Natural killer cell treated with Interleukin-12 subunit alpha and Interleukin-12 subunit beta and Interleukin-15 and Interleukin-18, amount 100 ng/mL, for 72 hours (primary cell): ENCODE measurements at regions not wholly inside any gene's neighbourhood (a gene's known extent, or its start where the extent isn't known, plus 50 kb on each side); places are given as distances from the start of the nearest gene placed in this dataset.

Source experiments
- ATAC-seq, 2 donors: fragments of 150-1000 bp; cut with Tn5 transposase in 1 of 2; sonication (Bioruptor Pico), chemical (Tn5 transposase) in 1 of 2; 2 replicates each; pipeline ENCODE4 v1.10.0; 2021
- DNase-seq: peaks from one replicate; pipeline ENCODE4 v3.0.0; 2022; ENCODE audit warnings: low spot score
- H3K27ac Mint-ChIP-seq, 2 donors: 1 replicate in 1 of 2; 2 replicates in 1 of 2; pipeline ENCODE4 v1.8.0; 2022; ENCODE audit warnings: mixed read lengths in 2 of 2, mild to moderate bottlenecking in 1 of 2, moderate library complexity in 1 of 2
- H3K27me3 Mint-ChIP-seq, 2 donors: 1 replicate in 1 of 2; 2 replicates in 1 of 2; pipeline ENCODE4 v1.8.0; 2022; ENCODE audit warnings: mixed read lengths in 2 of 2
- H3K36me3 Mint-ChIP-seq: one replicate; pipeline ENCODE4 v1.8.0; 2022; ENCODE audit warnings: mixed read lengths
- H3K4me1 Mint-ChIP-seq, 2 donors: 1 replicate in 1 of 2; 2 replicates in 1 of 2; pipeline ENCODE4 v1.8.0; 2022; ENCODE audit warnings: low read depth in 2 of 2, mixed read lengths in 2 of 2, mild to moderate bottlenecking in 1 of 2
- H3K4me3 Mint-ChIP-seq: one replicate; pipeline ENCODE4 v1.8.0; 2022; ENCODE audit warnings: mixed read lengths
- H3K9me3 Mint-ChIP-seq: 2 replicates; pipeline ENCODE4 v1.8.0; 2022; ENCODE audit warnings: mixed read lengths

DNA sequence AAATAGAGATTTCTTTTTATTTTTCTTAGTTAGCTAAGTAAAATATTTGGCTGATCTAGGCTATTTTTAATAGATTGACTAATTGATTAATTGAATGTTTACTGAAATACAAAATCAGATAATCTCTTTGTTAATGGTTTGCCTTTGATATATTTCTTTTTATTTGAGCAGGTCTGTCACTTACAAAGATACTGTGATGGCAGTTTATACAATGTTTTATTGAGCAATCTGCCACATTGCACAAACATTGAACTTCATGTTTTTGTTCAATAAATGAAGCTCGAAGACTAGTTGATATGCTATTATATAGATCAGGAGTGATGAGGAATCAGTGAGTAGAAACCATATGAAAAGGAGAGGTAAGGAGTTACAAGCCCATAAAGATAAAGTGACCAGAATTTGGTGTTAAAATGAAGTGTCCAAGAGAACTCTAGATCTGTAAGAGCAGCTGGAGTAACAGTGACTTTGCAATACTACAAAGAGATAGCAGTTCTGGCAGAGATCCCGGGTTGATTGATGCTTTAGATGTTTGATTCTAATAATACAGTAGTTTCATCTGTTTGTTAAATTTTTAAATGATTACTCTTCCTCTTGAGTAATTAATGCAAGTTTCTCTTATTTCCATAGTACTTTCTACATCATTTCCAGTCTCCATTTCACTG is 574.2 kb downstream of the CCDC85A start:
- ATAC-seq: no peak
- DNase-seq: no peak
- Mint-ChIP-seq H3K27ac (no peak overlapping the region), H3K9me3 (peaks cover 21% of the 10 kb centered on the region), H3K4me3 (no peak overlapping the region), H3K27me3 (no peaks in the 10 kb centered on the region), H3K36me3 (peaks cover 6% of the 10 kb centered on the region), H3K4me1 (no peaks in the 10 kb centered on the region)

DNA sequence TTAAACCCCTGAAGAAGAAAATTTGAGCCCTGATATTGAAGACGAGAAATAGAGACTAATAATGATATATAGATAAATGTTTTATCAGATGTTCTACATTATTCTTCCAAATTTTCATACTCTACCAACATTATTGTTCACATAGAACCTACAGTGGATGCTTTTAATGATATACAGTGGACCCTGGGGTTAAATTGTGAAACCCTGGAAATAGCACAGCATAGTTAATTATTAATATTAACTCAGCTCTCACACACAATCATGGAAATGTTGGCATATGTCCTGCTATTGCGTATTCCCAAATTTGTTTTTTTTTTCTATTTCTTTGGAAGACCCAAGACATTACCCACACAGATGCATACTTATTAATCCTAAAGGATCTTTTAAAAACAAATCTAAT is 579.9 kb downstream of the CCDC85A start:
- Mint-ChIP-seq H3K27ac (no peak overlapping the region), H3K27me3 (no peaks in the 10 kb centered on the region), H3K4me1 (no peaks in the 10 kb centered on the region), H3K4me3 (no peak overlapping the region), H3K9me3 (peaks cover 11% of the 10 kb centered on the region), H3K36me3 (peaks cover 6% of the 10 kb centered on the region)
- no peak for ATAC-seq
- DNase-seq: no peak

DNA sequence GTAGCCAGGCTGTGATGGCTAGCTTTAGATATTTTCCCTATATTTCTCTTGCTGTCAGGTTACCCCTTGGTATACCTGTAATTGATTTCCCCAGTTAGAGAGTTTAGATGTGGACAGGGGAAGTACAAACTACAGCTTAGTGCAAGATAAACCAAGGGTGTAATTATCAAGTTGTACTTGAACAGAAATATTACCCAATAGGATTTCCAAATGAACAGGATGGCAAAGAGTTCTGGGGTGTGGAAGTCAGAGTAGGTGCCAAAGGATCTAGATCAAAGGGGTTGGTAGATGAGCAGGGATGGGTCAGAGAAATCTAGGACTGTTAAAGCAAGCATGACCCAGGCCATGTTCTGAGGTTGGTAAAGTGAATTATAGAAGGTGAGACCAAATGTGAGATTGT is 585.2 kb downstream of the CCDC85A start:
- Mint-ChIP-seq H3K9me3 (peaks cover 13% of the 10 kb centered on the region), H3K27me3 (no peaks in the 10 kb centered on the region), H3K36me3 (no peaks in the 10 kb centered on the region), H3K4me1 (no peaks in the 10 kb centered on the region), H3K27ac (no peak overlapping the region), H3K4me3 (no peak overlapping the region)
- ATAC-seq (no peak), DNase-seq (no peak)

DNA sequence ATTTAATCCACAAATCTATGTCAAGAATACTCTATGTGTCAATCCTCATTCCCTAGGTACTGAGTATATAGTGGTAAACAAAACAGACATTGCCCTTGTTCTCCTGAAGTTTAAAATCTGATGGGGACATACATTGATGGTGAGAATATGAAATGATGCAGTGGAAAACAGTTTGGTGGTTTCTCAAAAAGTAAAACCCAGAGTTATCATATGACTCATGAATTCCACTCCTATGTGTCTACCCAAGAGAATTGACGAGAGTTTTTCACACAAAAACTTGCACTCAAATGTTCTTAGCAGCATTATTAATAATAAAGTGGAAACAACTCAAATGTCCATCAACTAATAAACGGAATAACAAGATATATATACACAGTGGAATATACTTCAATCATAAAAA is 586.7 kb downstream of the CCDC85A start:
- peaks cover 13% of the 10 kb centered on the region for H3K9me3 Mint-ChIP-seq

DNA sequence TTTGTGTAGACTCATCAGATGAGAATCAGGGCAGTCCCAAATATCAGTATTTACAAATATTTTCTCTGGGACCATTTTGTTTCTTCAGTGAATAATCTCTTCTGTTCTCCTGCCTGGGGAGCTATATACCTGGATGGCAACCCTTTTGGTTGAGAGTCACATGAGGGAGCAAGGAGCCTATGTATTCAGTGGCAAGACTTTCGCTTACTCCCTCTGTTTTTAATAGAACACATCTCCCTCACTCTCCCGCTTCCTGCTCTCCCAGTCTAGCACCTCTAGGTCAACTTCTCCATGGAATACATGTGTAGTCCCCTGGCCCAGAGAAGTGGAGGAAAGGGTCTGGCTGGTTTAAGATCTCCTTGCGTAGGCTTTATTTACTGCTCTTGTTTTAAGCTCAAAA is 600.3 kb downstream of the CCDC85A start:
- no peaks in the 10 kb centered on the region for H3K36me3 Mint-ChIP-seq
- DNase-seq (no peak), ATAC-seq (no peak)
- no peak overlapping the region for H3K27ac Mint-ChIP-seq
- H3K27me3 Mint-ChIP-seq: no peaks in the 10 kb centered on the region
- H3K4me1 Mint-ChIP-seq: no peaks in the 10 kb centered on the region
- H3K4me3 Mint-ChIP-seq: no peak overlapping the region
- peaks cover 15% of the 10 kb centered on the region for H3K9me3 Mint-ChIP-seq

More for the DNA sequence above, 586.7 kb downstream of the CCDC85A start:
- Mint-ChIP-seq H3K27ac (no peak overlapping the region), H3K27me3 (no peaks in the 10 kb centered on the region), H3K36me3 (no peaks in the 10 kb centered on the region), H3K4me3 (no peak overlapping the region), H3K4me1 (no peaks in the 10 kb centered on the region)
- ATAC-seq: no peak
- no peak for DNase-seq

DNA sequence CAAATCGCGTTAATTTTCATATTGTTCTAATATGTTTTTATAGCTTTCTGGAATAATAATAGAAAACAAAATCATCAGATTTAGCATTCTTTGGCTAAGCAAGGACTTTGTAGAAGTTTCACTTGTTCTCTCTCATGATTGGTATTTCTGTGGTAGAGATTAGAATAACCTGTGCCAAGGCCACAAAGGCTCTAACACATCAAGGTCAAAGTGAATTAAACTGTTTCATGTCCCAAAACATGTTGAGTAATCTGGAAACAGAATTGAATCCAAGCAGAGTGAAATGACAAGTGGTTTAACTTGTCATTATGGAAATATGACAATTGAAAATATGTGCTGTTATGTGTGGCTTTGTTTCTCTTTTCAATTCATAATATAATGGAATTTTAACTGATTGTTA is 617.4 kb downstream of the CCDC85A start:
- H3K4me1 Mint-ChIP-seq: no peaks in the 10 kb centered on the region
- peaks cover 6% of the 10 kb centered on the region for H3K36me3 Mint-ChIP-seq
- DNase-seq (no peak), ATAC-seq (no peak)
- H3K9me3 Mint-ChIP-seq: peaks cover 22% of the 10 kb centered on the region
- no peak overlapping the region for H3K4me3 Mint-ChIP-seq
- no peaks in the 10 kb centered on the region for H3K27me3 Mint-ChIP-seq
- no peak overlapping the region for H3K27ac Mint-ChIP-seq

DNA sequence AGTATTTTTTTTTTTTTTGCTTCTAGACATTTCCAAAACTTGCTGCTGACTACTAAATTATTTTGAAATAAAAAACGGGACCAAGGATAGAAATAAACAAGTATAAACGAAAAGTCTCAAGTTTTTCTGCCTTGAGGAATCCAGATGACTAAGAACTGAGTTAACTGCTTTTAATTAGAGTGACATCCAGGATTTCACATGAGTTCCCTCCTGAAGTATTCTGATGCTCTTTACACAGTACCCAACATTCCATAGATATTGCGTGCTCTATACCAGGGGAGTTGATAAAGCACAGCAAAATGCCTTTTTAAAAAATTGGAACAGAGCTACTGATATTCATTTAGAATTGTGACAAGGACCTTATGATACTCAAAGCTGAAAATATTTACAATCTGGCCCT is 618.0 kb downstream of the CCDC85A start:
- H3K4me1 Mint-ChIP-seq: no peaks in the 10 kb centered on the region
- H3K36me3 Mint-ChIP-seq: peaks cover 6% of the 10 kb centered on the region
- H3K4me3 Mint-ChIP-seq: no peak overlapping the region
- H3K9me3 Mint-ChIP-seq: peaks cover 20% of the 10 kb centered on the region
- DNase-seq (no peak), ATAC-seq (no peak)
- no peaks in the 10 kb centered on the region for H3K27me3 Mint-ChIP-seq
- no peak overlapping the region for H3K27ac Mint-ChIP-seq

DNA sequence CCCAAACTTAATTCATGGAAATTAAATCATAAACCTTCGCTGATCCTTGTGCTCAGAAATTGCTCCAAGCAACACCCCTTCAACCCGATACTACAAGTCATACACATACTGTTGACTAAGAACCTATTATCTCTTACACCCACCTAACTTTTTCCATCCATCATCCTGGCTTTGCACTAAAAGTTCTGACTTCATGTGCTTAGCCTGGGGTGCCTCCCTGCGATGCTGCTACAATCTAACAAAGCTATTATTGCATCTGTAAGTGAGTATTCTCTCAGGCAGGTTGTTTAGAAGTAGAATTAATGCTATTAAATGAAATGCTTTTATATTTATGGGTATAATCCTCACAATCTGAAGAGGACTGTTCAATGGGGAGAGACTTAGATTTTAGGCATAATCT is 619.8 kb downstream of the CCDC85A start:
- Mint-ChIP-seq H3K27ac (no peak overlapping the region), H3K4me1 (no peaks in the 10 kb centered on the region), H3K27me3 (no peaks in the 10 kb centered on the region), H3K36me3 (peaks cover 10% of the 10 kb centered on the region), H3K4me3 (no peak overlapping the region), H3K9me3 (peaks cover 15% of the 10 kb centered on the region)
- DNase-seq: no peak
- ATAC-seq: no peak

DNA sequence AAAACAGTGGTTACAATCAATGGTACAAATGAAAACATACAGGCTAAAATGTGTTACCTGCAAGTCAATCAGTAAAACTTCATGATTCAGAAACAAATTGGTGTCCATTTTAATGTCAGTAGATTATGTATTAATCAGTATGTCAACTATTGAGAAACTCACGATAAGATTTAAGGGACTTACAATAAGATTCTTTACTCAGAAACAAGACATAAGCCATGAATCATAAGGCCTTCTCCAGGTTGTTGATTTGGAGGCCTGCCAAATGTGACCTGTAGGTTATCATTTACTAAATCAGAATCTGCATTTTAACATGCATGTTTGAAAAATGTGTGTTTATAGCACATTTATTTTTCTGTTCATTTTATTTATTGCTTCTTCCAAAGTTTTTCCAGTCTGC is 623.1 kb downstream of the CCDC85A start:
- no peak for ATAC-seq
- H3K36me3 Mint-ChIP-seq: peaks cover 10% of the 10 kb centered on the region
- H3K27ac Mint-ChIP-seq: no peak overlapping the region

DNA sequence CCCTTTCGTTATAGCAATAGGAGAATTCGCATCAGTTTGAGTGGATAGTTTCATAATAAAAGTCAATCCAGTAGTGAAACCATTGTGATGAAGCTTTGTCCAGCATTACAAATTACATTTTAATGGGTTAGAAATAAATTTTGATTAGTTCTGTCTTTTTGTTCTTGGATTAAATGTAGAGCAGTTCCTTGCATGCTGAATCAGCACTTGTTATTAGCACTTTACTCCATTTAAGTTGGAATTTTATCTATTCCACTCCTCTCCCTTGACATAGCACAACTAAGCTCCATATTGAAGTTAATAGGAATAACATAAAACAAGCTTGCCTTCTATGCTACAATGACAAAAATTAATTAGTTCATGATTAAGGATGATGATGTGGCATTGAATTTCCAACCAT is 624.1 kb downstream of the CCDC85A start:
- H3K9me3 Mint-ChIP-seq: peaks cover 5% of the 10 kb centered on the region
- H3K27ac Mint-ChIP-seq: no peak overlapping the region
- ATAC-seq (no peak), DNase-seq (no peak)
- H3K27me3 Mint-ChIP-seq: no peaks in the 10 kb centered on the region
- H3K4me1 Mint-ChIP-seq: no peaks in the 10 kb centered on the region
- no peak overlapping the region for H3K4me3 Mint-ChIP-seq
- H3K36me3 Mint-ChIP-seq: peaks cover 10% of the 10 kb centered on the region

More for the DNA sequence above, 623.1 kb downstream of the CCDC85A start:
- Mint-ChIP-seq H3K4me1 (no peaks in the 10 kb centered on the region), H3K9me3 (peaks cover 11% of the 10 kb centered on the region), H3K27me3 (no peaks in the 10 kb centered on the region), H3K4me3 (no peak overlapping the region)
- DNase-seq: no peak

DNA sequence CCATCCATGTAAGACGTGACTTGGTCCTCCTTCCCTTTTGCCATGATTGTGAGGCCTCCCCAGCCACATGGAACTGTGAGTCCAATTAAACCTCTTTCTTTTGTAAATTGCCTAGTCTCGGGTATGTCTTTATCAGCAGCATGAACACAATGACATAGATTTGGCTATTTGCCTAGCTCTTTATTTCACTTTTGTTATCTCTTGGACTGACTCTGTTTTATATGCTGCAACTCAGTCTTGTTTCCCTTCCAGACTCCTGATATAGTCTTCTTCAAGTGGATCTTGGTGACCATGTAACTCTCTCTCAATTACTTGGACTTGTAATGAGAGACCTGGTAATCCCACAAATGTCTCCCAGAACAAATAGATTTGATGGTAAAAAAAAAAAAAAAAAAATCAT is 627.6 kb downstream of the CCDC85A start:
- no peaks in the 10 kb centered on the region for H3K27me3 Mint-ChIP-seq
- no peak overlapping the region for H3K4me3 Mint-ChIP-seq
- H3K36me3 Mint-ChIP-seq: peaks cover 10% of the 10 kb centered on the region
- H3K9me3 Mint-ChIP-seq: peaks cover 9% of the 10 kb centered on the region
- no peaks in the 10 kb centered on the region for H3K4me1 Mint-ChIP-seq
- no peak overlapping the region for H3K27ac Mint-ChIP-seq
- ATAC-seq (no peak), DNase-seq (no peak)

DNA sequence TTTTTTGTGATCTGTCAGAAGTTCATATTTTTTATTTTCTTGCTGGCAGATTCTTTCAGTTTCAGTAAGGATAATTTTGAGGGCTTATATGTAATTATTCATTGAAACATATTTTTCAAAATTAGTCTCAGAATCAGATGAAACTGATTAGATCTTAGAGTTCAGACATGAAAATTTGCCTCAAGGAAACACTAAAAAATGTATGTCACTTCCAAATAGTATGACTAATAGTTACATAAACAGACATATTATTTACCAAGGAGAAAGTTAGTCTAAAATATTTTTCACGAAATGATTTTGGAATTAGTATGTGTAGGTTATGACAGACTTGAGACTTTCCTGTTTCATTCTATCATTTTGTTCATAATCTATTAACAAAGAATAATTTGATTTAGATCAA is 628.6 kb downstream of the CCDC85A start:
- no peak for DNase-seq
- Mint-ChIP-seq H3K36me3 (peaks cover 11% of the 10 kb centered on the region), H3K9me3 (peaks cover 9% of the 10 kb centered on the region), H3K27me3 (no peaks in the 10 kb centered on the region), H3K4me3 (no peak overlapping the region), H3K4me1 (no peaks in the 10 kb centered on the region), H3K27ac (no peak overlapping the region)
- ATAC-seq: no peak

DNA sequence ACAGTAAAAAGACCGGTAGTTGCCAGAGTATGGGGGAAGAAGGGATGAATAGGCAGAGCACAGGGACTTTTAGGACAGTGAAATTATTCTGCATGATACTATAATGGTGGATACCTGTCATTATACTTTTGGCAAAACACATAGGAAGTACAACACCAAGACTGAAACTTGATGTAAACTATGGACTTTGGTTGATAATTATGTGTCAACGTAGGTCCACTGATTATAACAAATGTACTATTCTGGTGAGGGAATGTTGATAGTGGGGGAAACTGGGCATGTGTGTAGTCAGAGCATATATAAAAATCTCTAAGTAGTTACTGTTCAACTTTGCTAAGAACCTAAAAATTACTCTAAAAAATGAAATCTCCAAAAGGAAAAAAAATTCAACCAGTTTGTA is 629.7 kb downstream of the CCDC85A start:
- Mint-ChIP-seq H3K27me3 (no peaks in the 10 kb centered on the region), H3K4me1 (no peaks in the 10 kb centered on the region), H3K27ac (no peak overlapping the region), H3K9me3 (peaks cover 15% of the 10 kb centered on the region), H3K4me3 (no peak overlapping the region), H3K36me3 (peaks cover 11% of the 10 kb centered on the region)
- ATAC-seq: no peak
- no peak for DNase-seq

DNA sequence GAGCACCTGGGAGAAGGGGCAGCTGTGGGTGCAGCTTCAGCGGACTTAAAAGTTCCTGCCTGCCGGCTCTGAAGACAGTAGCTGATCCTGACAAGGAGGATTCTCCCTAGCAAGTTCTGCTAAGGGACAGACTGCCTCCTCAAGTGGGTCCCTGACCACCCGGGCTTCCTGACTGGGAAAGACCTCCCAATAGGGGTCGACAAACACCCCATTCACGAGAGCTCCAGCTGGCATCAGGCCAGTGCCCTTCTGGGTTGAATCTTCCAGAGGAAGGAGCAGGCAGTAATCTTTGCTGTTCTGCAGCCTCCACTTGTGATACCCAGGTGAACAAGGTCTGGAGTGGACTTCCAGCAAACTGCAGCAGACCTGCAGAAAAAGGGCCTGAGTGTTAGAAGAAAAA is 632.9 kb downstream of the CCDC85A start:
- no peak for ATAC-seq
- Mint-ChIP-seq H3K27ac (no peak overlapping the region), H3K4me1 (no peaks in the 10 kb centered on the region), H3K27me3 (no peaks in the 10 kb centered on the region), H3K36me3 (peaks cover 17% of the 10 kb centered on the region), H3K9me3 (peaks cover 35% of the 10 kb centered on the region), H3K4me3 (no peak overlapping the region)
- DNase-seq: no peak

DNA sequence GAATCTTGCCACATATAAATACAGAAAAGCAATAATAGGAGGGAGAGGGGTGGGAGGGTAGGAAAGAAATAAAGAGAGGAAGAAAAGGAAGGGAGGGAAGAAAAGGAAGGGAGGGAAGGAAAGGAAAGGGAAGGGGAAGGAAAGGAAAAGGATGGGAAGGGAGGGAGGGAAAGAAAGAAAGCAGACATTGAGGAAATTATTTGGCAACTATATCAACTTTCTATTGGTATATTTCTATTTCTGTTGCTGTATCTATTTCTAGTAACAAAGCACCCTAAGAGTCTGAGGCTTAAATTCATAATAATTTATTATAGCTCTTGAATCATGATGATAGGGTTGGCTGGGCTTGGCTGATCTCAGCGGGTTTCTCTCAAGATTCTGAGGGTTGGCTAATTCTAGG is 648.0 kb downstream of the CCDC85A start:
- Mint-ChIP-seq H3K27me3 (no peaks in the 10 kb centered on the region), H3K36me3 (no peaks in the 10 kb centered on the region), H3K27ac (no peak overlapping the region), H3K4me1 (no peaks in the 10 kb centered on the region), H3K9me3 (peaks cover 12% of the 10 kb centered on the region), H3K4me3 (no peak overlapping the region)
- DNase-seq (no peak), ATAC-seq (no peak)
